DOHH2 (cell line): ENCODE measurements at regions not wholly inside any gene's neighbourhood (a gene's known extent, or its start where the extent isn't known, plus 50 kb on each side); places are given as distances from the start of the nearest gene placed in this dataset.

Experiments
- CTCF ChIP-seq: fragments of 200-600 bp; sonication (generic); IDR thresholded peaks from one replicate; pipeline ENCODE4 v1.5.1; 2014; ENCODE audit warnings: antibody characterized with exemption, mild to moderate bottlenecking, low read depth, low read length; ENCODE audit not compliant: poor library complexity, severe bottlenecking
- EZH2phosphoT487 ChIP-seq: fragments of 200-600 bp; sonication (generic); IDR thresholded peaks from 2 replicates; pipeline ENCODE4 v1.6.1; 2017; ENCODE audit warnings: borderline replicate concordance, mild to moderate bottlenecking, antibody characterized with exemption, low read length, moderate library complexity, mixed read lengths

GRCh38 chr1:227470688-227471087 is 92.7 kb upstream of the ZNF678 start:
- TF ChIP-seq CTCF (no peak), EZH2phosphoT487 (no peak)
